Ovary (tissue), 3 donors: ENCODE measurements at regions not wholly inside any gene's neighbourhood (a gene's known extent, or its start where the extent isn't known, plus 50 kb on each side); places are given as distances from the start of the nearest gene placed in this dataset.

Experiments
- CTCF ChIP-seq, 3 donors: fragments of 450-650 bp in 2 of 3; fragments of 200-600 bp in 1 of 3; IDR thresholded peaks; one replicate each; pipeline versions ENCODE4 v1.5.1 to v1.8.0; 2016 to 2022; ENCODE audit warnings: antibody characterized with exemption in 3 of 3, mild to moderate bottlenecking in 1 of 3
- POLR2A ChIP-seq: fragments of 450-650 bp; IDR thresholded peaks from one replicate; pipeline ENCODE4 v1.6.1; 2017; ENCODE audit warnings: antibody characterized with exemption, mild to moderate bottlenecking, moderate library complexity
- donor health status: DM: no; HTN: no; CAD: no.

DNA sequence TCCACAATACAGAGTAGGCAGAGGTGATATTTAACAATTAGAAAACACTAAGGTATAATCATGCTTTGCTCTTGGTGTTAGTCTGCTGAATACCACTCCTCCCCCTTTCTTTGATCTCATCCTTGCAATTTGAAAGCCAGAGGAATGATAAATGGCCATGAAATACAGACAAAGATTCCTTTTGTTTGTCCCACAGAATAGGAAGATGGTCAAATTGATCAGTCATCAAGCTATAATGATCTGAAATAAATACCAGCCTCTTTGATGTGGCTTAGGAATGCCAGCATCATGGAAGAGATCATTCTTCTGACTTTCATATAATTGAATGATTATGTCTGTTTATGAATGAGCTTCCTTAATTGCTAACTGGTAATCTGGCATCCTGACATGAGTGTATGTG lies 1541.7 kb upstream of the CDH8 start:
- TF ChIP-seq CTCF (IDR thresholded peaks at IDR 0.05) (no peak), POLR2A (no peak)
